ENCODE measurements at regions not wholly inside any gene's neighbourhood (a gene's known extent, or its start where the extent isn't known, plus 50 kb on each side); places are given as distances from the start of the nearest gene placed in this dataset.
A peak's percentile ranks its signal among the peaks of the same experiment; 100 is the strongest.

- Mint-ChIP-seq H3K4me3 (ENCODE audit: unreplicated experiment) (no peak overlapping the region), H3K4me1 (ENCODE audit: unreplicated experiment) (peaks cover 7% of the 10 kb centered on the region), H3K27ac (ENCODE audit: unreplicated experiment) (peak overlapping the region; percentile 51), H3K9me3 (ENCODE audit: unreplicated experiment) (no peaks in the 10 kb centered on the region), H3K27me3 (ENCODE audit: unreplicated experiment) (no peaks in the 10 kb centered on the region), H3K36me3 (ENCODE audit: unreplicated experiment) (no peaks in the 10 kb centered on the region)
- DNase-seq (ENCODE audit: extremely low spot score, unreplicated experiment) = no peak
- no peak for TF ChIP-seq CTCF (IDR thresholded peaks at IDR 0.05)
Observed at GRCh38 chr12:30110958-30111586, 327.3 kb upstream of the TMTC1 start.

GRCh38 chr12:30110498-30110897 lies 326.8 kb upstream of the TMTC1 start:
- TF ChIP-seq CTCF (IDR thresholded peaks at IDR 0.05) = no peak
- Mint-ChIP-seq H3K9me3 (ENCODE audit: unreplicated experiment) (no peaks in the 10 kb centered on the region), H3K4me3 (ENCODE audit: unreplicated experiment) (no peak overlapping the region), H3K27me3 (ENCODE audit: unreplicated experiment) (no peaks in the 10 kb centered on the region), H3K27ac (ENCODE audit: unreplicated experiment) (no peak overlapping the region), H3K36me3 (ENCODE audit: unreplicated experiment) (no peaks in the 10 kb centered on the region), H3K4me1 (ENCODE audit: unreplicated experiment) (peaks cover 7% of the 10 kb centered on the region)
- no peak for DNase-seq (ENCODE audit: extremely low spot score, unreplicated experiment)

GRCh38 chr12:30108666-30109065 lies 324.9 kb upstream of the TMTC1 start:
- Mint-ChIP-seq H3K4me1 (ENCODE audit: unreplicated experiment) (peaks cover 7% of the 10 kb centered on the region), H3K9me3 (ENCODE audit: unreplicated experiment) (peaks cover 3% of the 10 kb centered on the region), H3K36me3 (ENCODE audit: unreplicated experiment) (peaks cover 2% of the 10 kb centered on the region), H3K4me3 (ENCODE audit: unreplicated experiment) (no peak overlapping the region), H3K27ac (ENCODE audit: unreplicated experiment) (no peak overlapping the region), H3K27me3 (ENCODE audit: unreplicated experiment) (peaks cover 4% of the 10 kb centered on the region)
- no peak for DNase-seq (ENCODE audit: extremely low spot score, unreplicated experiment)
- no peak for TF ChIP-seq CTCF (IDR thresholded peaks at IDR 0.05)

- H3K4me1 Mint-ChIP-seq (ENCODE audit: unreplicated experiment) = peaks cover 7% of the 10 kb centered on the region
- H3K27ac Mint-ChIP-seq (ENCODE audit: unreplicated experiment) = no peak overlapping the region
- H3K4me3 Mint-ChIP-seq (ENCODE audit: unreplicated experiment) = no peak overlapping the region
- no peak for DNase-seq (ENCODE audit: extremely low spot score, unreplicated experiment)
- no peak for TF ChIP-seq CTCF (IDR thresholded peaks at IDR 0.05)
- peaks cover 7% of the 10 kb centered on the region for H3K9me3 Mint-ChIP-seq (ENCODE audit: unreplicated experiment)
- peaks cover 8% of the 10 kb centered on the region for H3K27me3 Mint-ChIP-seq (ENCODE audit: unreplicated experiment)
- H3K36me3 Mint-ChIP-seq (ENCODE audit: unreplicated experiment) = peaks cover 3% of the 10 kb centered on the region
Observed at GRCh38 chr12:30106204-30106965, 322.6 kb upstream of the TMTC1 start.

GRCh38 chr12:30105505-30105904 lies 321.8 kb upstream of the TMTC1 start:
- Mint-ChIP-seq H3K4me1 (ENCODE audit: unreplicated experiment) (no peaks in the 10 kb centered on the region), H3K27me3 (ENCODE audit: unreplicated experiment) (peaks cover 8% of the 10 kb centered on the region), H3K36me3 (ENCODE audit: unreplicated experiment) (peaks cover 3% of the 10 kb centered on the region), H3K4me3 (ENCODE audit: unreplicated experiment) (no peak overlapping the region), H3K27ac (ENCODE audit: unreplicated experiment) (no peak overlapping the region), H3K9me3 (ENCODE audit: unreplicated experiment) (peaks cover 7% of the 10 kb centered on the region)
- DNase-seq (ENCODE audit: extremely low spot score, unreplicated experiment) = no peak
- no peak for TF ChIP-seq CTCF (IDR thresholded peaks at IDR 0.05)

Measured in osteocyte (in vitro differentiated cells).